ENCODE measurements at regions not wholly inside any gene's neighbourhood (a gene's known extent, or its start where the extent isn't known, plus 50 kb on each side); places are given as distances from the start of the nearest gene placed in this dataset.

- TF ChIP-seq GATA3 (IDR thresholded peaks at IDR 0.05; ENCODE audit: low read depth, low read length): no peak
- no peak for TF ChIP-seq GATA2 (IDR thresholded peaks at IDR 0.05; ENCODE audit: low read depth, low read length)
These were observed 182.3 kb downstream of the TMEM132E start for GRCh38 chr17:34761646-34762045.

Data from SH-SY5Y (cell line).